GM23338 (cell line): ENCODE measurements at regions not wholly inside any gene's neighbourhood (a gene's known extent, or its start where the extent isn't known, plus 50 kb on each side); places are given as distances from the start of the nearest gene placed in this dataset.
"Not testable (repeated sequence)": the region's sequence is repeated elsewhere in the genome, so short reads cannot be mapped to it uniquely, and the experiment has no call there.

ENCODE experiments used
- ATAC-seq: fragments of 200-7000 bp; cut with Tn5 transposase; 3 replicates; pipeline ENCODE4 v1.9.1; 2020
- DNase-seq: peaks from one replicate; pipeline ENCODE4 v3.0.0-alpha.2; 2015; ENCODE audit warnings: low spot score
- H2AFZ ChIP-seq: fragments of 200-600 bp; sonication (generic); 2 replicates; pipeline ENCODE4 v1.8.0; 2016; ENCODE audit warnings: antibody characterized with exemption, mild to moderate bottlenecking, moderate library complexity
- H3F3A ChIP-seq: fragments of 200-600 bp; sonication (generic); replicated peaks from 2 replicates; pipeline ENCODE4 v1.8.0; 2017; ENCODE audit warnings: antibody characterized with exemption, mixed run types, low read depth
- H3K27ac ChIP-seq: fragments of 200-600 bp; sonication (generic); 2 replicates; pipeline ENCODE4 v1.6.1; 2016; ENCODE audit warnings: low read depth
- H3K27me3 ChIP-seq: fragments of 200-600 bp; sonication (generic); 2 replicates; pipeline ENCODE4 v1.8.0; 2016; ENCODE audit warnings: mild to moderate bottlenecking, mixed run types, moderate library complexity; ENCODE audit not compliant: insufficient read depth
- H3K36me3 ChIP-seq: fragments of 200-600 bp; sonication (generic); 2 replicates; pipeline ENCODE4 v1.8.0; 2016; ENCODE audit warnings: mild to moderate bottlenecking; ENCODE audit not compliant: insufficient read depth
- H3K4me1 ChIP-seq: fragments of 200-600 bp; sonication (generic); 2 replicates; pipeline ENCODE4 v1.8.0; 2016; ENCODE audit warnings: mild to moderate bottlenecking, moderate library complexity; ENCODE audit not compliant: insufficient read depth
- H3K4me2 ChIP-seq: fragments of 200-600 bp; sonication (generic); 2 replicates; pipeline ENCODE4 v1.7.1; 2017; ENCODE audit warnings: mixed run types
- H3K4me3 ChIP-seq: fragments of 200-600 bp; sonication (generic); 2 replicates; pipeline ENCODE4 v1.6.1; 2016; ENCODE audit warnings: mixed run types
- H3K79me2 ChIP-seq: fragments of 200-600 bp; sonication (generic); replicated peaks from 2 replicates; pipeline ENCODE4 v1.8.0; 2017; ENCODE audit warnings: mild to moderate bottlenecking; ENCODE audit not compliant: insufficient read depth
- H3K9me2 ChIP-seq: fragments of 200-600 bp; sonication (generic); 2 replicates; pipeline ENCODE4 v1.8.0; 2017; ENCODE audit not compliant: insufficient read depth
- H4K20me1 ChIP-seq: fragments of 200-600 bp; sonication (generic); replicated peaks from 2 replicates; pipeline ENCODE4 v1.8.0; 2017; ENCODE audit warnings: mild to moderate bottlenecking; ENCODE audit not compliant: insufficient read depth
- H3K27ac Mint-ChIP-seq: 2 replicates; pipeline ENCODE4 v1.8.0; 2020; ENCODE audit warnings: inconsistent platforms, mild to moderate bottlenecking, moderate library complexity, mixed read lengths
- H3K27me3 Mint-ChIP-seq: 3 replicates; pipeline ENCODE4 v1.8.0; 2022; ENCODE audit warnings: low read depth, mild to moderate bottlenecking, moderate library complexity, mixed read lengths, inconsistent platforms; ENCODE audit not compliant: insufficient read depth, poor library complexity
- H3K36me3 Mint-ChIP-seq: 3 replicates; pipeline ENCODE4 v1.8.0; 2021; ENCODE audit warnings: low read depth, mild to moderate bottlenecking, inconsistent platforms, moderate library complexity, mixed read lengths
- H3K4me1 Mint-ChIP-seq: 3 replicates; pipeline ENCODE4 v1.8.0; 2020; ENCODE audit warnings: mild to moderate bottlenecking, inconsistent platforms, mixed read lengths
- H3K4me3 Mint-ChIP-seq: 3 replicates; pipeline ENCODE4 v1.8.0; 2021; ENCODE audit warnings: moderate library complexity, mild to moderate bottlenecking, inconsistent platforms, mixed read lengths
- H3K9me3 Mint-ChIP-seq: 3 replicates; pipeline ENCODE4 v1.8.0; 2020; ENCODE audit warnings: moderate library complexity, mild to moderate bottlenecking, inconsistent platforms, mixed read lengths
- CREB1 ChIP-seq: fragments of 250-450 bp; sonication (Bioruptor Pico); IDR thresholded peaks from 2 replicates; pipeline ENCODE4 v1.5.0; 2020; ENCODE audit warnings: low read depth, mild to moderate bottlenecking, moderate library complexity
- NANOG ChIP-seq: IDR thresholded peaks from 2 replicates; pipeline ENCODE4 v1.6.1; 2016; ENCODE audit warnings: antibody characterized with exemption, borderline replicate concordance
- POLR2AphosphoS5 ChIP-seq: IDR thresholded peaks from 2 replicates; pipeline ENCODE4 v1.6.1; 2016; ENCODE audit warnings: antibody characterized with exemption, low read depth
- STAT1 ChIP-seq: IDR thresholded peaks from one replicate; pipeline ENCODE4 v1.6.1; 2016; ENCODE audit warnings: antibody characterized with exemption; ENCODE audit not compliant: unreplicated experiment
- ZNF331 ChIP-seq: fragments of 250-450 bp; sonication (Bioruptor Pico); IDR thresholded peaks from 2 replicates; pipeline ENCODE4 v1.5.0; 2020; ENCODE audit warnings: low read depth, mild to moderate bottlenecking, moderate library complexity
- TF ChIP-seq, protein P1 (sequence below): IDR thresholded peaks from 2 replicates; pipeline ENCODE4 v1.6.1; 2016; ENCODE audit warnings: antibody characterized with exemption
- TF ChIP-seq, protein P2 (sequence below): fragments of 250-450 bp; sonication (Bioruptor Pico); IDR thresholded peaks from 2 replicates; pipeline ENCODE4 v1.5.0; 2020; ENCODE audit warnings: mild to moderate bottlenecking, moderate library complexity

DNA sequence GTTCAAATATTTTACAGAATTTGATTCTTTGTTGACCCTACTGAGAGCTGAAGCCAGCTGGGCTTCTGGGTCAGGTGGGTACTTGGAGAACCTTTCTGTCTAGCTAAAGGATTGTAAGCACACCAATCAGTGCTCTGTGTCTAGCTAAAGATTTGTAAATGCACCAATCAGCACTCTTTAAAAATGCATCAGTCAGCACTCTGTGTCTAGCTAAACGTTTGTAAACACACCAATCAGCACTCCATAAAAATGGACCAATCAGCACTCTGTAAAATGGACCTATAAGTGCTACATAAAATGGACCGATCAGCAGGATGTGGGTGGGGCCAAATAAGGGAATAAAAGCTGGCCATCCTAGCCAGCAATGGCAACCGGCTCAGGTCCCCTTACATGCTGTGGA is 76.4 kb upstream of the TMSB4Y start:
- H3K9me2 ChIP-seq, H3K27me3 Mint-ChIP-seq, H3K4me3 ChIP-seq, H4K20me1 ChIP-seq, H3K4me1 Mint-ChIP-seq, H3K79me2 ChIP-seq, H3K36me3 Mint-ChIP-seq, H3K9me3 Mint-ChIP-seq, DNase-seq, H3K27ac Mint-ChIP-seq, H2AFZ ChIP-seq, H3K4me2 ChIP-seq, H3K27ac ChIP-seq, ATAC-seq, H3K36me3 ChIP-seq, H3K4me1 ChIP-seq, H3F3A ChIP-seq, H3K4me3 Mint-ChIP-seq, H3K27me3 ChIP-seq: not testable (repeated sequence)

DNA sequence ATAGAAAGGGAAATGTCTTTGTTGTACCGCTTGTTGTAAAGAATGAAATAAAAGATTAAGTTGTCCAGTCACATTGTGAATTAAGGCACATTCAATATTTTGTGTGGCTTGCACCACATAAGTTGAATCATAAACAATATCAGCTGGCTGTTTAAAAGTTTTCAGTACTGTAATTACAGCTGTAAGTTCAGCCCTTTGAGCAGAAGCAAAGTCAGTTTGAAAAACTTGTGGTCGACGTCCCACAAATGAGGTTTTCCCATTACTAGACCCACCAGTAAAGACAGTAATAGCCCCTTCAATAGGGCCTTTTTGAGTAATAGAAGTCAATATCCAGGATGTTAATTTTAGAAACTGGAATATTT is 87.8 kb upstream of the TMSB4Y start:
- H3K4me3 ChIP-seq: no peak overlapping the region
- no peaks in the 10 kb centered on the region for H3F3A ChIP-seq
- no peaks in the 10 kb centered on the region for H4K20me1 ChIP-seq
- DNase-seq: no peak
- Mint-ChIP-seq H3K4me3 (no peak overlapping the region), H3K4me1 (no peaks in the 10 kb centered on the region), H3K27ac (no peak overlapping the region), H3K9me3 (peaks cover 15% of the 10 kb centered on the region; the same call in 2 of the 3 replicates), H3K27me3 (no peaks in the 10 kb centered on the region), H3K36me3 (peaks cover 3% of the 10 kb centered on the region; the same call in 1 of the 3 replicates)
- H3K4me2 ChIP-seq: no peak overlapping the region
- TF ChIP-seq NANOG (no peak), ZNF331 (CRISPR knock-in tag) (no peak), STAT1 (no peak), CREB1 (CRISPR knock-in tag) (no peak), POLR2AphosphoS5 (no peak)
- TF ChIP-seq, protein P1, sequence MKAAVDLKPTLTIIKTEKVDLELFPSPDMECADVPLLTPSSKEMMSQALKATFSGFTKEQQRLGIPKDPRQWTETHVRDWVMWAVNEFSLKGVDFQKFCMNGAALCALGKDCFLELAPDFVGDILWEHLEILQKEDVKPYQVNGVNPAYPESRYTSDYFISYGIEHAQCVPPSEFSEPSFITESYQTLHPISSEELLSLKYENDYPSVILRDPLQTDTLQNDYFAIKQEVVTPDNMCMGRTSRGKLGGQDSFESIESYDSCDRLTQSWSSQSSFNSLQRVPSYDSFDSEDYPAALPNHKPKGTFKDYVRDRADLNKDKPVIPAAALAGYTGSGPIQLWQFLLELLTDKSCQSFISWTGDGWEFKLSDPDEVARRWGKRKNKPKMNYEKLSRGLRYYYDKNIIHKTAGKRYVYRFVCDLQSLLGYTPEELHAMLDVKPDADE: no peak
- H3K9me2 ChIP-seq: no peaks in the 10 kb centered on the region
- no peaks in the 10 kb centered on the region for H3K27me3 ChIP-seq
- no peak overlapping the region for H2AFZ ChIP-seq
- H3K79me2 ChIP-seq: no peaks in the 10 kb centered on the region
- H3K27ac ChIP-seq: no peak overlapping the region
- no peak for ATAC-seq
- H3K36me3 ChIP-seq: no peaks in the 10 kb centered on the region
- no peaks in the 10 kb centered on the region for H3K4me1 ChIP-seq

DNA sequence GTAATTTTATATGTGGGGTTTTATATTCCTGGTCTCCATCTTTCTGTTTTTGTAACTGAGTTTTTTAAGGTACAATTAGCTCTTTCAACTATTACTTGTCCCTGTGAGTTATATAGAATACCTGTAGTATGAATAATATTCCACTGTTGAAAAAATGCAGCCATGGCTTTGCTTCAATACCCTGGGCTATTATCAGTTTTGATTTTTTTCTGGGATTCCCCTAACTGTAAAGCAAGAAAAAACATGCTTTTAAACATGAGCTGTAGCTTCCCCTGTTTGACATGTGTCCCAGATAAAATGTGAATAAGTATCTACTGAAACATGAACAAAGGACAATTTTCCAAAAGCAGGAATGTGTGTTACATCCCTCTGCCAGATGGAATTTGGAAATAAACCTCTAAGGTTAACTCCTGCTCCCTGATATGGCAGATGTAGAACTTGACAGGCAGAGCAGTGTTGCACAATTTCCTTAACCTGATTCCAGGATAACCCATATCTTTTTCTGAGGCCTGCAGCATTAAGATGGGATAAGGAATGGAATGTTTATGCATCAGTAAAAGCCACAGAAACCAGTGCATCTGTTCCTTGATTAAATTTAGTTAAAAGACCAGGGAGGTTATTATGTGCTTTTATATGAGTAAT is 88.3 kb upstream of the TMSB4Y start:
- Histone ChIP-seq H2AFZ (no peak overlapping the region), H4K20me1 (no peaks in the 10 kb centered on the region), H3K27ac (no peak overlapping the region), H3K9me2 (no peaks in the 10 kb centered on the region), H3K4me2 (no peak overlapping the region), H3K79me2 (no peaks in the 10 kb centered on the region), H3K4me3 (no peak overlapping the region), H3K36me3 (no peaks in the 10 kb centered on the region), H3K27me3 (no peaks in the 10 kb centered on the region), H3K4me1 (no peaks in the 10 kb centered on the region), H3F3A (no peaks in the 10 kb centered on the region)
- Mint-ChIP-seq H3K4me1 (no peaks in the 10 kb centered on the region), H3K27ac (no peak overlapping the region), H3K27me3 (no peaks in the 10 kb centered on the region), H3K9me3 (peaks cover 15% of the 10 kb centered on the region; the same call in 2 of the 3 replicates), H3K36me3 (peaks cover 3% of the 10 kb centered on the region; the same call in 1 of the 3 replicates), H3K4me3 (no peak overlapping the region)
- no peak for ATAC-seq
- no peak for DNase-seq
- TF ChIP-seq, protein P2, sequence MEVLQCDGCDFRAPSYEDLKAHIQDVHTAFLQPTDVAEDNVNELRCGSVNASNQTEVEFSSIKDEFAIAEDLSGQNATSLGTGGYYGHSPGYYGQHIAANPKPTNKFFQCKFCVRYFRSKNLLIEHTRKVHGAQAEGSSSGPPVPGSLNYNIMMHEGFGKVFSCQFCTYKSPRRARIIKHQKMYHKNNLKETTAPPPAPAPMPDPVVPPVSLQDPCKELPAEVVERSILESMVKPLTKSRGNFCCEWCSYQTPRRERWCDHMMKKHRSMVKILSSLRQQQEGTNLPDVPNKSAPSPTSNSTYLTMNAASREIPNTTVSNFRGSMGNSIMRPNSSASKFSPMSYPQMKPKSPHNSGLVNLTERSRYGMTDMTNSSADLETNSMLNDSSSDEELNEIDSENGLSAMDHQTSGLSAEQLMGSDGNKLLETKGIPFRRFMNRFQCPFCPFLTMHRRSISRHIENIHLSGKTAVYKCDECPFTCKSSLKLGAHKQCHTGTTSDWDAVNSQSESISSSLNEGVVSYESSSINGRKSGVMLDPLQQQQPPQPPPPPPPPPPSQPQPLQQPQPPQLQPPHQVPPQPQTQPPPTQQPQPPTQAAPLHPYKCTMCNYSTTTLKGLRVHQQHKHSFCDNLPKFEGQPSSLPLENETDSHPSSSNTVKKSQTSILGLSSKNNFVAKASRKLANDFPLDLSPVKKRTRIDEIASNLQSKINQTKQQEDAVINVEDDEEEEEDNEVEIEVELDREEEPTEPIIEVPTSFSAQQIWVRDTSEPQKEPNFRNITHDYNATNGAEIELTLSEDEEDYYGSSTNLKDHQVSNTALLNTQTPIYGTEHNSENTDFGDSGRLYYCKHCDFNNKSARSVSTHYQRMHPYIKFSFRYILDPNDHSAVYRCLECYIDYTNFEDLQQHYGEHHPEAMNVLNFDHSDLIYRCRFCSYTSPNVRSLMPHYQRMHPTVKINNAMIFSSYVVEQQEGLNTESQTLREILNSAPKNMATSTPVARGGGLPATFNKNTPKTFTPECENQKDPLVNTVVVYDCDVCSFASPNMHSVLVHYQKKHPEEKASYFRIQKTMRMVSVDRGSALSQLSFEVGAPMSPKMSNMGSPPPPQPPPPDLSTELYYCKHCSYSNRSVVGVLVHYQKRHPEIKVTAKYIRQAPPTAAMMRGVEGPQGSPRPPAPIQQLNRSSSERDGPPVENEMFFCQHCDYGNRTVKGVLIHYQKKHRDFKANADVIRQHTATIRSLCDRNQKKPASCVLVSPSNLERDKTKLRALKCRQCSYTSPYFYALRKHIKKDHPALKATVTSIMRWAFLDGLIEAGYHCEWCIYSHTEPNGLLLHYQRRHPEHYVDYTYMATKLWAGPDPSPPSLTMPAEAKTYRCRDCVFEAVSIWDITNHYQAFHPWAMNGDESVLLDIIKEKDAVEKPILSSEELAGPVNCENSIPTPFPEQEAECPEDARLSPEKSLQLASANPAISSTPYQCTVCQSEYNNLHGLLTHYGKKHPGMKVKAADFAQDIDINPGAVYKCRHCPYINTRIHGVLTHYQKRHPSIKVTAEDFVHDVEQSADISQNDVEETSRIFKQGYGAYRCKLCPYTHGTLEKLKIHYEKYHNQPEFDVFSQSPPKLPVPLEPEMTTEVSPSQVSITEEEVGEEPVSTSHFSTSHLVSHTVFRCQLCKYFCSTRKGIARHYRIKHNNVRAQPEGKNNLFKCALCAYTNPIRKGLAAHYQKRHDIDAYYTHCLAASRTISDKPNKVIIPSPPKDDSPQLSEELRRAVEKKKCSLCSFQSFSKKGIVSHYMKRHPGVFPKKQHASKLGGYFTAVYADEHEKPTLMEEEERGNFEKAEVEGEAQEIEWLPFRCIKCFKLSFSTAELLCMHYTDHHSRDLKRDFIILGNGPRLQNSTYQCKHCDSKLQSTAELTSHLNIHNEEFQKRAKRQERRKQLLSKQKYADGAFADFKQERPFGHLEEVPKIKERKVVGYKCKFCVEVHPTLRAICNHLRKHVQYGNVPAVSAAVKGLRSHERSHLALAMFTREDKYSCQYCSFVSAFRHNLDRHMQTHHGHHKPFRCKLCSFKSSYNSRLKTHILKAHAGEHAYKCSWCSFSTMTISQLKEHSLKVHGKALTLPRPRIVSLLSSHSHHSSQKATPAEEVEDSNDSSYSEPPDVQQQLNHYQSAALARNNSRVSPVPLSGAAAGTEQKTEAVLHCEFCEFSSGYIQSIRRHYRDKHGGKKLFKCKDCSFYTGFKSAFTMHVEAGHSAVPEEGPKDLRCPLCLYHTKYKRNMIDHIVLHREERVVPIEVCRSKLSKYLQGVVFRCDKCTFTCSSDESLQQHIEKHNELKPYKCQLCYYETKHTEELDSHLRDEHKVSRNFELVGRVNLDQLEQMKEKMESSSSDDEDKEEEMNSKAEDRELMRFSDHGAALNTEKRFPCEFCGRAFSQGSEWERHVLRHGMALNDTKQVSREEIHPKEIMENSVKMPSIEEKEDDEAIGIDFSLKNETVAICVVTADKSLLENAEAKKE (CRISPR knock-in tag): no peak
